ENCODE measurements at regions not wholly inside any gene's neighbourhood (a gene's known extent, or its start where the extent isn't known, plus 50 kb on each side); places are given as distances from the start of the nearest gene placed in this dataset.

DNA sequence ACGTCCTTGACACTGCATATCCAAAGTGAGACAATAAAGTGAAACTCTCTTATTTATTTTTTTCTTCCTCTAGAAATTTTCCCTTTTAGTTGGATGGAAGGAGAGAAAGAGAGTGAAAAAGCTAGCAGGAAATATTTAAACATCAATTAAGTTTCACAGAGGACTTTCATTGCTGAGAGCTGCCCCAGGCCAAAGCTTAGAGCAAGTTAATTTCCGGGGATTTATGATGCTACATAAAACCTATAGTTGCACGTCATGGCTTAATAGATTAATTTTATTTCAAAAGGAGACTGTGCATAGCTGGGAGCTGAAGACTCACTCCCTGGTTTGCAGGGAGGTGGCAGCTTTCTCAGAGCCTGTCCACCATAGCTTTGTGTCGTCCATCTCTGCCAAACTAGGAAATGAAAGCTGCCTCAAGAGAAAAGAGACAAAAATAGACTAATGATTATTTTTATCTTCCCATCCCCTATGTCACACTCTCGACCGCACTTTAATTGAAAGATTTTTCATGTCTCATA, 323.3 kb upstream of the RAB6C start:
- Histone ChIP-seq H3K9me1 (ENCODE audit: control insufficient read depth, extremely low read depth, insufficient read depth, low read length) (no peaks in the 10 kb centered on the region), H3K27ac (ENCODE audit: control insufficient read depth, insufficient read depth, low read length) (no peak overlapping the region), H3K4me3 (ENCODE audit: control insufficient read depth in 2 of 3, extremely low read depth in 1 of 3, insufficient read depth in 2 of 3, low read depth in 1 of 3, low read length in 3 of 3) (no peak overlapping the region), H2AFZ (ENCODE audit: control insufficient read depth, low read length) (no peak overlapping the region), H4K20me1 (ENCODE audit: control insufficient read depth, extremely low read depth, insufficient read depth, low read length) (no peaks in the 10 kb centered on the region), H3K27me3 (ENCODE audit: control insufficient read depth, extremely low read depth, insufficient read depth, low read length) (no peaks in the 10 kb centered on the region), H3K9ac (ENCODE audit: control insufficient read depth, extremely low read depth, insufficient read depth, low read length) (no peak overlapping the region), H3K4me2 (ENCODE audit: control insufficient read depth, extremely low read depth, insufficient read depth, low read depth, low read length) (no peak overlapping the region), H3K4me1 (ENCODE audit: control insufficient read depth, extremely low read depth, insufficient read depth, low read length) (no peaks in the 10 kb centered on the region), H3K9me3 (ENCODE audit: control insufficient read depth, low read depth, low read length) (no peaks in the 10 kb centered on the region), H3K36me3 (ENCODE audit: control insufficient read depth in 2 of 2, extremely low read depth in 1 of 2, insufficient read depth in 2 of 2, low read length in 2 of 2) (no peaks in the 10 kb centered on the region), H3K79me2 (ENCODE audit: control insufficient read depth, insufficient read depth, low read length) (no peaks in the 10 kb centered on the region)
- FAIRE-seq (no peak), DNase-seq (ENCODE audit: low read depth, low spot score) (no peak)
- TF ChIP-seq EZH2 (IDR thresholded peaks at IDR 0.05; ENCODE audit: low read length): no peak
- TF ChIP-seq CTCF (optimal IDR thresholded peaks at IDR 0.05 in 1 of 3, IDR thresholded peaks at IDR 0.05 in 1 of 3, conservative IDR thresholded peaks at IDR 0.05 in 1 of 3; ENCODE audit: extremely low read depth in 1 of 3, insufficient read depth in 2 of 3, low read length in 3 of 3): no peak
- dilution Hi-C loops (cut with MboI; ENCODE audit: extremely low pct_ligation_motif_present, low sequenced_read_pairs): no loop called here

DNA sequence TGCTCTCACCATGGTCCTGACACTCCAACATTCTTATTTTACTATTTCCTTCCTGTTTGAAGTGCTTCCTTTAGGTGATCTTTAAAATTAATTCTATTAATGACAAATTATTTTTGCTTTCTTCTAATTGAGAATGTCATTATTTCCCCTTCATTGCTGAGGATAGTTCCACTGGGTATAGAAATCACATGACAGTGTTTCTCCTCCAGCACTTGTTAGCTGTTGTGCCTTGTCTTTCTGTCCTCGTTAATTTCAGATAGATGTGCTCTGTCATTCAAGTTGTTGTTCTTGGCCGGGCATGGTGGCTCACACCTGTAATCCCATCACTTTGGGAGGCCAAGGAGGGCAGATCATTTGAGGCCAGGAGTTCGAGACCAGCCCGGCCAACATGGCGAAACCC, 321.0 kb upstream of the RAB6C start:
- TF ChIP-seq EZH2 (IDR thresholded peaks at IDR 0.05; ENCODE audit: low read length) (no peak), CTCF (optimal IDR thresholded peaks at IDR 0.05 in 1 of 3, IDR thresholded peaks at IDR 0.05 in 1 of 3, conservative IDR thresholded peaks at IDR 0.05 in 1 of 3; ENCODE audit: extremely low read depth in 1 of 3, insufficient read depth in 2 of 3, low read length in 3 of 3) (no peak)
- no peaks in the 10 kb centered on the region for H3K9me1 ChIP-seq (ENCODE audit: control insufficient read depth, extremely low read depth, insufficient read depth, low read length)
- no peaks in the 10 kb centered on the region for H3K9me3 ChIP-seq (ENCODE audit: control insufficient read depth, low read depth, low read length)
- no peak overlapping the region for H3K9ac ChIP-seq (ENCODE audit: control insufficient read depth, extremely low read depth, insufficient read depth, low read length)
- DNase-seq (ENCODE audit: low read depth, low spot score) (no peak), FAIRE-seq (no peak)
- no peaks in the 10 kb centered on the region for H3K79me2 ChIP-seq (ENCODE audit: control insufficient read depth, insufficient read depth, low read length)
- no peak overlapping the region for H3K4me3 ChIP-seq (ENCODE audit: control insufficient read depth in 2 of 3, extremely low read depth in 1 of 3, insufficient read depth in 2 of 3, low read depth in 1 of 3, low read length in 3 of 3)
- H4K20me1 ChIP-seq (ENCODE audit: control insufficient read depth, extremely low read depth, insufficient read depth, low read length): no peaks in the 10 kb centered on the region
- H3K4me2 ChIP-seq (ENCODE audit: control insufficient read depth, extremely low read depth, insufficient read depth, low read depth, low read length): no peak overlapping the region
- dilution Hi-C loops (cut with MboI; ENCODE audit: extremely low pct_ligation_motif_present, low sequenced_read_pairs): no loop called here
- no peaks in the 10 kb centered on the region for H3K4me1 ChIP-seq (ENCODE audit: control insufficient read depth, extremely low read depth, insufficient read depth, low read length)
- no peak overlapping the region for H3K27ac ChIP-seq (ENCODE audit: control insufficient read depth, insufficient read depth, low read length)
- no peak overlapping the region for H2AFZ ChIP-seq (ENCODE audit: control insufficient read depth, low read length)
- no peaks in the 10 kb centered on the region for H3K27me3 ChIP-seq (ENCODE audit: control insufficient read depth, extremely low read depth, insufficient read depth, low read length)
- no peaks in the 10 kb centered on the region for H3K36me3 ChIP-seq (ENCODE audit: control insufficient read depth in 2 of 2, extremely low read depth in 1 of 2, insufficient read depth in 2 of 2, low read length in 2 of 2)
